Neural cell (in vitro differentiated cells): ENCODE measurements at regions not wholly inside any gene's neighbourhood (a gene's known extent, or its start where the extent isn't known, plus 50 kb on each side); places are given as distances from the start of the nearest gene placed in this dataset.

Experiments used
- EP300 ChIP-seq: fragments of 450-650 bp; conservative IDR thresholded peaks from 2 replicates; pipeline ENCODE4 v1.6.1; 2014; ENCODE audit warnings: antibody characterized with exemption, mild to moderate bottlenecking, moderate library complexity; ENCODE audit not compliant: poor library complexity, severe bottlenecking
- EZH2 ChIP-seq: fragments of 200-600, 300-800 bp; shearing (Covaris generic), sonication (generic); IDR thresholded peaks from 2 replicates; pipeline ENCODE4 v1.6.1; 2014; ENCODE audit warnings: antibody characterized with exemption, low read length, borderline replicate concordance, mild to moderate bottlenecking; ENCODE audit not compliant: insufficient read depth, poor library complexity, severe bottlenecking
- POLR2AphosphoS5 ChIP-seq: IDR thresholded peaks from 2 replicates; pipeline ENCODE4 v1.6.1; 2012
- RAD21 ChIP-seq: fragments of 450-650 bp; conservative IDR thresholded peaks from 2 replicates; pipeline ENCODE4 v1.6.1; 2014; ENCODE audit warnings: antibody characterized with exemption, mild to moderate bottlenecking, moderate library complexity
- SMC3 ChIP-seq: fragments of 450-650 bp; conservative IDR thresholded peaks from 2 replicates; pipeline ENCODE4 v1.6.1; 2014; ENCODE audit warnings: antibody characterized with exemption, mild to moderate bottlenecking, moderate library complexity; ENCODE audit not compliant: poor library complexity
- TF ChIP-seq, protein P1 (sequence below): fragments of 450-650 bp; IDR thresholded peaks from 2 replicates; pipeline ENCODE4 v1.5.1; 2014; ENCODE audit warnings: antibody characterized with exemption, mild to moderate bottlenecking, moderate library complexity; ENCODE audit not compliant: poor library complexity, severe bottlenecking
- TF ChIP-seq, protein P2 (sequence below): IDR thresholded peaks from 2 replicates; pipeline ENCODE4 v1.6.1; 2012; ENCODE audit warnings: borderline replicate concordance

DNA sequence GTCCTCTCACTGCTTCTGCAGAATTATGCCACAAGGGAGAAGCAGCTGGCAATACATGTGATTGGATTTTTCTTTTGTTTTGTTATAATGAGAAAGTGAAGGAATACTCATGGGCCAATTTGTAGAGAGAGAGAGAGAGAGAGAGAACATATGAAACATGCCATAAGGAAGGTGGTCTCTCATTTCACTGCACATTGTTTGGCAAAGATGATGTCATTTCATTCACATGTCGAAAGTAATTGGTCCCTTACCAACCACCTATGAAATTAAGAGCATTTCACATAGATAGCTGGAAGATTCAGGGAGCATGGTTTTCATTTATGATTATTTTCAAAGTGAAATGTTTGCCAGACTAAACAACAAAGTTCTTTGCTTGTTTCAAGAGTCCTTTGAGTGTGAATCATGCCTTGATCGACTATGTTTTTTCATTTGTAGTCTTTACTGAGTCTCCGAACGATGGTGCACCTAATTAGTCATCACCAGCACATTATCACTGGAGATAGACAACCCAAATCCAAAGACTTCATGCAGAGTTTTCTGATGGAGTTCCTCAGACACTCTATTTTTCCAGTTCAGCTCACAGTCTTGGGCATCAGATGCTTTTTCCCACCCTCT, 130.1 kb upstream of the ZEB1 start:
- TF ChIP-seq EP300 (no peak), POLR2AphosphoS5 (no peak), RAD21 (no peak), SMC3 (no peak), EZH2 (no peak)
- TF ChIP-seq, protein P1, sequence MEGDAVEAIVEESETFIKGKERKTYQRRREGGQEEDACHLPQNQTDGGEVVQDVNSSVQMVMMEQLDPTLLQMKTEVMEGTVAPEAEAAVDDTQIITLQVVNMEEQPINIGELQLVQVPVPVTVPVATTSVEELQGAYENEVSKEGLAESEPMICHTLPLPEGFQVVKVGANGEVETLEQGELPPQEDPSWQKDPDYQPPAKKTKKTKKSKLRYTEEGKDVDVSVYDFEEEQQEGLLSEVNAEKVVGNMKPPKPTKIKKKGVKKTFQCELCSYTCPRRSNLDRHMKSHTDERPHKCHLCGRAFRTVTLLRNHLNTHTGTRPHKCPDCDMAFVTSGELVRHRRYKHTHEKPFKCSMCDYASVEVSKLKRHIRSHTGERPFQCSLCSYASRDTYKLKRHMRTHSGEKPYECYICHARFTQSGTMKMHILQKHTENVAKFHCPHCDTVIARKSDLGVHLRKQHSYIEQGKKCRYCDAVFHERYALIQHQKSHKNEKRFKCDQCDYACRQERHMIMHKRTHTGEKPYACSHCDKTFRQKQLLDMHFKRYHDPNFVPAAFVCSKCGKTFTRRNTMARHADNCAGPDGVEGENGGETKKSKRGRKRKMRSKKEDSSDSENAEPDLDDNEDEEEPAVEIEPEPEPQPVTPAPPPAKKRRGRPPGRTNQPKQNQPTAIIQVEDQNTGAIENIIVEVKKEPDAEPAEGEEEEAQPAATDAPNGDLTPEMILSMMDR = no peak
- TF ChIP-seq, protein P2, sequence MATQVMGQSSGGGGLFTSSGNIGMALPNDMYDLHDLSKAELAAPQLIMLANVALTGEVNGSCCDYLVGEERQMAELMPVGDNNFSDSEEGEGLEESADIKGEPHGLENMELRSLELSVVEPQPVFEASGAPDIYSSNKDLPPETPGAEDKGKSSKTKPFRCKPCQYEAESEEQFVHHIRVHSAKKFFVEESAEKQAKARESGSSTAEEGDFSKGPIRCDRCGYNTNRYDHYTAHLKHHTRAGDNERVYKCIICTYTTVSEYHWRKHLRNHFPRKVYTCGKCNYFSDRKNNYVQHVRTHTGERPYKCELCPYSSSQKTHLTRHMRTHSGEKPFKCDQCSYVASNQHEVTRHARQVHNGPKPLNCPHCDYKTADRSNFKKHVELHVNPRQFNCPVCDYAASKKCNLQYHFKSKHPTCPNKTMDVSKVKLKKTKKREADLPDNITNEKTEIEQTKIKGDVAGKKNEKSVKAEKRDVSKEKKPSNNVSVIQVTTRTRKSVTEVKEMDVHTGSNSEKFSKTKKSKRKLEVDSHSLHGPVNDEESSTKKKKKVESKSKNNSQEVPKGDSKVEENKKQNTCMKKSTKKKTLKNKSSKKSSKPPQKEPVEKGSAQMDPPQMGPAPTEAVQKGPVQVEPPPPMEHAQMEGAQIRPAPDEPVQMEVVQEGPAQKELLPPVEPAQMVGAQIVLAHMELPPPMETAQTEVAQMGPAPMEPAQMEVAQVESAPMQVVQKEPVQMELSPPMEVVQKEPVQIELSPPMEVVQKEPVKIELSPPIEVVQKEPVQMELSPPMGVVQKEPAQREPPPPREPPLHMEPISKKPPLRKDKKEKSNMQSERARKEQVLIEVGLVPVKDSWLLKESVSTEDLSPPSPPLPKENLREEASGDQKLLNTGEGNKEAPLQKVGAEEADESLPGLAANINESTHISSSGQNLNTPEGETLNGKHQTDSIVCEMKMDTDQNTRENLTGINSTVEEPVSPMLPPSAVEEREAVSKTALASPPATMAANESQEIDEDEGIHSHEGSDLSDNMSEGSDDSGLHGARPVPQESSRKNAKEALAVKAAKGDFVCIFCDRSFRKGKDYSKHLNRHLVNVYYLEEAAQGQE = no peak
